ENCODE measurements at regions not wholly inside any gene's neighbourhood (a gene's known extent, or its start where the extent isn't known, plus 50 kb on each side); places are given as distances from the start of the nearest gene placed in this dataset.

DNA sequence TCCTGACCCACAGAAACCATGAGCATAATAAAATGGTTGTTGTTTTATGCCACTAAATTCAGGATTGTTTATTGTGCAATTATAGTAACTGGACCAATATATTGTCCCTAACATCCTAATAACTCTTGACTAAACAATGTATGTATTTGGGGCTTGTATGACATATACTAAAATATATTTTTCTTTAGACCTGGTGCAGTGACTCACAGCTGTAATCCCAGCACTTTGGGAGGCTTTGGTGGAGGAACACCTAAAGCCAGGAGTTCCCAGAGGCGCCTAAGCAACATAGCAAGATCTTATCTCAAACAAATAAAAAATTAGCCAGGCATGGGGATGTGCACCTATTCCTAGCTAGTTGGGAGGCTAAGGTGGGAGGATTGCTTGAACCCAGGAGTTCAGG is 180.4 kb downstream of the SUCNR1 start:
- no CpG with 5 or more reads among the region's 1 CpG for WGBS (ENCODE audit: extremely low coverage, insufficient read length, low lambda C conversion rate)
- no peak overlapping the region for H4K5ac ChIP-seq (ENCODE audit: insufficient read length, low read depth, low read length)
- no peaks in the 10 kb centered on the region for H3K23me2 ChIP-seq (ENCODE audit: insufficient read length, low read depth, low read length, poor library complexity, severe bottlenecking)

More for the DNA sequence above, 180.4 kb downstream of the SUCNR1 start:
- H2BK20ac ChIP-seq (ENCODE audit: low read depth, low read length, poor library complexity, severe bottlenecking): no peak overlapping the region
- H2AK5ac ChIP-seq (ENCODE audit: insufficient read length, low read length): no peak overlapping the region
- H3K27ac ChIP-seq (ENCODE audit: insufficient read length, low read depth, low read length): no peak overlapping the region
- H4K91ac ChIP-seq (ENCODE audit: insufficient read length, low read depth, low read length): no peak overlapping the region
- no peak overlapping the region for H2BK5ac ChIP-seq (ENCODE audit: insufficient read length, low read length)
- no peak overlapping the region for H3K4ac ChIP-seq (ENCODE audit: low read depth, low read length)
- no peak overlapping the region for H3K14ac ChIP-seq (ENCODE audit: insufficient read depth, low read length)
- Mint-ChIP-seq H3K9me3 (no peaks in the 10 kb centered on the region), H3K4me1 (no peaks in the 10 kb centered on the region), H3K36me3 (ENCODE audit: insufficient read depth in 1 of 3, low read depth in 3 of 3) (no peaks in the 10 kb centered on the region), H3K4me3 (no peak overlapping the region), H3K27me3 (ENCODE audit: low read depth) (no peaks in the 10 kb centered on the region), H3K27ac (no peak overlapping the region)
- no peak overlapping the region for H3K9ac ChIP-seq (ENCODE audit: extremely low read depth, insufficient read length, low read length)
- H3K79me1 ChIP-seq (ENCODE audit: insufficient read depth, low read depth, low read length, poor library complexity, severe bottlenecking): no peaks in the 10 kb centered on the region
- no peak overlapping the region for H3K4me2 ChIP-seq (ENCODE audit: insufficient read depth, insufficient read length, low read length)
- H3K23ac ChIP-seq (ENCODE audit: insufficient read length, low read depth, low read length): no peak overlapping the region
- H3K79me2 ChIP-seq (ENCODE audit: insufficient read depth, low read length): no peaks in the 10 kb centered on the region
- no peak overlapping the region for H2BK15ac ChIP-seq (ENCODE audit: low read depth, low read length)
- DNase-seq: no peak
- no peak overlapping the region for H2BK120ac ChIP-seq (ENCODE audit: low read depth, low read length, poor library complexity, severe bottlenecking)
- TF ChIP-seq, protein P1, sequence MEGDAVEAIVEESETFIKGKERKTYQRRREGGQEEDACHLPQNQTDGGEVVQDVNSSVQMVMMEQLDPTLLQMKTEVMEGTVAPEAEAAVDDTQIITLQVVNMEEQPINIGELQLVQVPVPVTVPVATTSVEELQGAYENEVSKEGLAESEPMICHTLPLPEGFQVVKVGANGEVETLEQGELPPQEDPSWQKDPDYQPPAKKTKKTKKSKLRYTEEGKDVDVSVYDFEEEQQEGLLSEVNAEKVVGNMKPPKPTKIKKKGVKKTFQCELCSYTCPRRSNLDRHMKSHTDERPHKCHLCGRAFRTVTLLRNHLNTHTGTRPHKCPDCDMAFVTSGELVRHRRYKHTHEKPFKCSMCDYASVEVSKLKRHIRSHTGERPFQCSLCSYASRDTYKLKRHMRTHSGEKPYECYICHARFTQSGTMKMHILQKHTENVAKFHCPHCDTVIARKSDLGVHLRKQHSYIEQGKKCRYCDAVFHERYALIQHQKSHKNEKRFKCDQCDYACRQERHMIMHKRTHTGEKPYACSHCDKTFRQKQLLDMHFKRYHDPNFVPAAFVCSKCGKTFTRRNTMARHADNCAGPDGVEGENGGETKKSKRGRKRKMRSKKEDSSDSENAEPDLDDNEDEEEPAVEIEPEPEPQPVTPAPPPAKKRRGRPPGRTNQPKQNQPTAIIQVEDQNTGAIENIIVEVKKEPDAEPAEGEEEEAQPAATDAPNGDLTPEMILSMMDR (conservative IDR thresholded peaks at IDR 0.05): no peak
- no peaks in the 10 kb centered on the region for H3K4me1 ChIP-seq (ENCODE audit: insufficient read depth, low read length)
- H2AFZ ChIP-seq (ENCODE audit: low read length): no peak overlapping the region
- no peaks in the 10 kb centered on the region for H4K20me1 ChIP-seq (ENCODE audit: control insufficient read depth, insufficient read depth, insufficient read length)
- H3T11ph ChIP-seq (ENCODE audit: low read length): no peak overlapping the region
- no peak overlapping the region for H3K56ac ChIP-seq (ENCODE audit: insufficient read length, low read depth, low read length)
- no peak overlapping the region for H2BK12ac ChIP-seq (ENCODE audit: insufficient read length, low read depth, low read length)
- H3K27me3 ChIP-seq (ENCODE audit: insufficient read depth, low read length): no peaks in the 10 kb centered on the region
- H3K9me3 ChIP-seq (ENCODE audit: control insufficient read depth, low read depth, low read length): no peaks in the 10 kb centered on the region
- H4K8ac ChIP-seq (replicated peaks; ENCODE audit: insufficient read length, low read depth, low read length): no peak overlapping the region
- H3K18ac ChIP-seq (ENCODE audit: insufficient read length, low read depth, low read length): no peak overlapping the region

All from H9 (cell line).